HG03571 (cell line): ENCODE measurements at regions not wholly inside any gene's neighbourhood (a gene's known extent, or its start where the extent isn't known, plus 50 kb on each side); places are given as distances from the start of the nearest gene placed in this dataset.

ENCODE experiments used
- ATAC-seq: cut with Tn5 transposase; IDR thresholded peaks from one replicate; pipeline ENCODE4 v1.9.1; 2021; ENCODE audit not compliant: unreplicated experiment

GRCh38 chr15:70493376-70493775 lies 270.0 kb downstream of the UACA start:
- no peak for ATAC-seq

GRCh38 chr15:70492240-70493177 lies 270.8 kb downstream of the UACA start:
- ATAC-seq: peak; percentile 51

GRCh38 chr15:70491641-70492040 lies 271.7 kb downstream of the UACA start:
- ATAC-seq: no peak

GRCh38 chr15:70491201-70491621 lies 272.1 kb downstream of the UACA start:
- no peak for ATAC-seq

GRCh38 chr15:70490838-70491155 lies 272.6 kb downstream of the UACA start:
- no peak for ATAC-seq

- no peak for ATAC-seq
Measured at GRCh38 chr15:70490148-70490837, 273.1 kb downstream of the UACA start.

GRCh38 chr15:70488941-70489848 lies 274.2 kb downstream of the UACA start:
- no peak for ATAC-seq

- ATAC-seq: no peak
Measured at GRCh38 chr15:70488002-70488605, 275.3 kb downstream of the UACA start.

GRCh38 chr15:70487387-70487740 lies 276.0 kb downstream of the UACA start:
- ATAC-seq: no peak

- ATAC-seq: peak; percentile 69
Measured at GRCh38 chr15:70486451-70487386, 276.6 kb downstream of the UACA start.

- ATAC-seq: no peak
Measured at GRCh38 chr15:70486012-70486411, 277.3 kb downstream of the UACA start.

- ATAC-seq: no peak
Measured at GRCh38 chr15:70484993-70485392, 278.4 kb downstream of the UACA start.

- ATAC-seq: no peak
Measured at GRCh38 chr15:70483513-70483912, 279.8 kb downstream of the UACA start.

- ATAC-seq: no peak
Measured at GRCh38 chr15:70480196-70480856, 283.0 kb downstream of the UACA start.

GRCh38 chr15:70479785-70480184 lies 283.6 kb downstream of the UACA start:
- no peak for ATAC-seq

GRCh38 chr15:70479056-70479455 lies 284.3 kb downstream of the UACA start:
- ATAC-seq: no peak

- ATAC-seq: peak; percentile 31
Measured at GRCh38 chr15:70478251-70478990, 284.9 kb downstream of the UACA start.

- no peak for ATAC-seq
Measured at GRCh38 chr15:70477750-70478250, 285.6 kb downstream of the UACA start.
